HG03432 (cell line): ENCODE measurements at regions not wholly inside any gene's neighbourhood (a gene's known extent, or its start where the extent isn't known, plus 50 kb on each side); places are given as distances from the start of the nearest gene placed in this dataset.

Experiments
- ATAC-seq: cut with Tn5 transposase; IDR thresholded peaks from one replicate; pipeline ENCODE4 v1.9.1; 2021; ENCODE audit warnings: mild to moderate bottlenecking, moderate library complexity; ENCODE audit not compliant: unreplicated experiment

GRCh38 chr7:46530081-46530750 lies 609.1 kb upstream of the IGFBP3 start:
- ATAC-seq, result no peak

GRCh38 chr7:46527360-46527759 lies 606.3 kb upstream of the IGFBP3 start:
- ATAC-seq, result no peak

GRCh38 chr7:46525876-46526275 lies 604.8 kb upstream of the IGFBP3 start:
- ATAC-seq, result no peak

GRCh38 chr7:46524350-46524749 lies 603.3 kb upstream of the IGFBP3 start:
- no peak for ATAC-seq

GRCh38 chr7:46522354-46522906 lies 601.4 kb upstream of the IGFBP3 start:
- no peak for ATAC-seq

- ATAC-seq, result no peak
Measured at GRCh38 chr7:46518713-46519112, 597.6 kb upstream of the IGFBP3 start.

- no peak for ATAC-seq
Measured at GRCh38 chr7:46515844-46516590, 594.9 kb upstream of the IGFBP3 start.

GRCh38 chr7:46513447-46513848 lies 592.4 kb upstream of the IGFBP3 start:
- ATAC-seq, result no peak

- ATAC-seq, result no peak
Measured at GRCh38 chr7:46512891-46513413, 591.9 kb upstream of the IGFBP3 start.

- ATAC-seq, result no peak
Measured at GRCh38 chr7:46511442-46512215, 590.6 kb upstream of the IGFBP3 start.

GRCh38 chr7:46508583-46508982 lies 587.5 kb upstream of the IGFBP3 start:
- ATAC-seq, result no peak

- ATAC-seq, result no peak
Measured at GRCh38 chr7:46507560-46507959, 586.5 kb upstream of the IGFBP3 start.

- no peak for ATAC-seq
Measured at GRCh38 chr7:46494441-46494840, 573.4 kb upstream of the IGFBP3 start.

- no peak for ATAC-seq
Measured at GRCh38 chr7:46494028-46494427, 573.0 kb upstream of the IGFBP3 start.

GRCh38 chr7:46493196-46493595 lies 572.1 kb upstream of the IGFBP3 start:
- ATAC-seq, result no peak

GRCh38 chr7:46492466-46492865 lies 571.4 kb upstream of the IGFBP3 start:
- ATAC-seq, result no peak

- ATAC-seq, result no peak
Measured at GRCh38 chr7:46490406-46490805, 569.3 kb upstream of the IGFBP3 start.

- no peak for ATAC-seq
Measured at GRCh38 chr7:46489106-46489505, 568.0 kb upstream of the IGFBP3 start.

GRCh38 chr7:46488607-46489006 lies 567.5 kb upstream of the IGFBP3 start:
- ATAC-seq, result no peak

GRCh38 chr7:46486256-46487206 lies 565.5 kb upstream of the IGFBP3 start:
- ATAC-seq, result no peak
